HG02759 (cell line): ENCODE measurements at regions not wholly inside any gene's neighbourhood (a gene's known extent, or its start where the extent isn't known, plus 50 kb on each side); places are given as distances from the start of the nearest gene placed in this dataset.

Source experiments
- ATAC-seq: cut with Tn5 transposase; IDR thresholded peaks from one replicate; pipeline ENCODE4 v1.9.1; 2021; ENCODE audit warnings: mild to moderate bottlenecking, moderate library complexity; ENCODE audit not compliant: unreplicated experiment

- no peak for ATAC-seq
Measured at GRCh38 chr9:119047513-119048307, 321.5 kb downstream of the BRINP1 start.

GRCh38 chr9:119050281-119050680, 319.0 kb downstream of the BRINP1 start:
- ATAC-seq, result no peak

- no peak for ATAC-seq
Measured at GRCh38 chr9:119052339-119053030, 316.8 kb downstream of the BRINP1 start.

- no peak for ATAC-seq
Measured at GRCh38 chr9:119053070-119053469, 316.2 kb downstream of the BRINP1 start.

GRCh38 chr9:119060629-119061385, 308.4 kb downstream of the BRINP1 start:
- ATAC-seq, result no peak

- no peak for ATAC-seq
Measured at GRCh38 chr9:119071636-119072035, 297.6 kb downstream of the BRINP1 start.

- peak; percentile 47 for ATAC-seq
Measured at GRCh38 chr9:119074017-119074416, 295.2 kb downstream of the BRINP1 start.

GRCh38 chr9:119078015-119078414, 291.2 kb downstream of the BRINP1 start:
- no peak for ATAC-seq

GRCh38 chr9:119083673-119084072, 285.6 kb downstream of the BRINP1 start:
- ATAC-seq, result no peak

- no peak for ATAC-seq
Measured at GRCh38 chr9:119086590-119086989, 282.6 kb downstream of the BRINP1 start.

- ATAC-seq, result no peak
Measured at GRCh38 chr9:119088002-119088547, 281.2 kb downstream of the BRINP1 start.

GRCh38 chr9:119091074-119091473, 278.2 kb downstream of the BRINP1 start:
- ATAC-seq, result no peak

GRCh38 chr9:119092125-119092524, 277.1 kb downstream of the BRINP1 start:
- ATAC-seq, result no peak

- no peak for ATAC-seq
Measured at GRCh38 chr9:119094086-119094485, 275.1 kb downstream of the BRINP1 start.

- ATAC-seq, result no peak
Measured at GRCh38 chr9:119095072-119095471, 274.2 kb downstream of the BRINP1 start.

GRCh38 chr9:119101048-119101447, 268.2 kb downstream of the BRINP1 start:
- ATAC-seq, result no peak

GRCh38 chr9:119114681-119115080, 254.6 kb downstream of the BRINP1 start:
- no peak for ATAC-seq
